ENCODE measurements at regions not wholly inside any gene's neighbourhood (a gene's known extent, or its start where the extent isn't known, plus 50 kb on each side); places are given as distances from the start of the nearest gene placed in this dataset.

GRCh38 chrX:39302838-39303237 lies 501.6 kb downstream of the MID1IP1 start:
- DNase-seq, result no peak

- DNase-seq, result no peak
These were observed 503.5 kb downstream of the MID1IP1 start for GRCh38 chrX:39304746-39305145.

GRCh38 chrX:39307488-39307887 lies 506.2 kb downstream of the MID1IP1 start:
- DNase-seq, result no peak

GRCh38 chrX:39308126-39308525 lies 506.9 kb downstream of the MID1IP1 start:
- DNase-seq, result no peak

GRCh38 chrX:39309018-39309635 lies 507.9 kb downstream of the MID1IP1 start:
- no peak for DNase-seq

- DNase-seq, result peak; percentile 36
These were observed 508.5 kb downstream of the MID1IP1 start for GRCh38 chrX:39309721-39310152.

- no peak for DNase-seq
These were observed 509.6 kb downstream of the MID1IP1 start for GRCh38 chrX:39310891-39311290.

GRCh38 chrX:39311646-39312045 lies 510.4 kb downstream of the MID1IP1 start:
- DNase-seq, result no peak

GRCh38 chrX:39313146-39313545 lies 511.9 kb downstream of the MID1IP1 start:
- DNase-seq, result no peak

- DNase-seq, result peak; percentile 70
These were observed 517.5 kb downstream of the MID1IP1 start for GRCh38 chrX:39318506-39319343.

GRCh38 chrX:39320165-39320564 lies 518.9 kb downstream of the MID1IP1 start:
- no peak for DNase-seq

GRCh38 chrX:39322496-39322895 lies 521.2 kb downstream of the MID1IP1 start:
- DNase-seq, result no peak

- DNase-seq, result no peak
These were observed 523.1 kb downstream of the MID1IP1 start for GRCh38 chrX:39324233-39324930.

- no peak for DNase-seq
These were observed 526.0 kb downstream of the MID1IP1 start for GRCh38 chrX:39327255-39327654.

GRCh38 chrX:39327705-39328104 lies 526.4 kb downstream of the MID1IP1 start:
- no peak for DNase-seq

- no peak for DNase-seq
These were observed 527.4 kb downstream of the MID1IP1 start for GRCh38 chrX:39328661-39329060.

GRCh38 chrX:39331082-39331704 lies 529.9 kb downstream of the MID1IP1 start:
- DNase-seq, result no peak

GRCh38 chrX:39333451-39333850 lies 532.2 kb downstream of the MID1IP1 start:
- no peak for DNase-seq

GRCh38 chrX:39335513-39336235 lies 534.4 kb downstream of the MID1IP1 start:
- no peak for DNase-seq

- peak; percentile 54 for DNase-seq
These were observed 535.5 kb downstream of the MID1IP1 start for GRCh38 chrX:39336671-39337311.

- DNase-seq, result no peak
These were observed 536.2 kb downstream of the MID1IP1 start for GRCh38 chrX:39337451-39337850.

- DNase-seq, result no peak
These were observed 537.3 kb downstream of the MID1IP1 start for GRCh38 chrX:39338583-39338982.
